ENCODE measurements at regions not wholly inside any gene's neighbourhood (a gene's known extent, or its start where the extent isn't known, plus 50 kb on each side); places are given as distances from the start of the nearest gene placed in this dataset.

- TF ChIP-seq REST (IDR thresholded peaks at IDR 0.05; ENCODE audit: borderline replicate concordance), result no peak
- TF ChIP-seq CTCF (IDR thresholded peaks at IDR 0.05; ENCODE audit: poor library complexity, severe bottlenecking), result no peak
- no peak for TF ChIP-seq EZH2 (IDR thresholded peaks at IDR 0.05; ENCODE audit: borderline replicate concordance, insufficient read depth, low read length, poor library complexity, severe bottlenecking)
- no peak for TF ChIP-seq POLR2AphosphoS5 (IDR thresholded peaks at IDR 0.05)
- TF ChIP-seq TAF1 (IDR thresholded peaks at IDR 0.05; ENCODE audit: low read depth), result no peak
- TF ChIP-seq RAD21 (conservative IDR thresholded peaks at IDR 0.05), result no peak
- no peak for TF ChIP-seq EP300 (conservative IDR thresholded peaks at IDR 0.05; ENCODE audit: poor library complexity, severe bottlenecking)
- no peak for TF ChIP-seq SMC3 (conservative IDR thresholded peaks at IDR 0.05; ENCODE audit: poor library complexity)
These were observed 671.3 kb downstream of the MRPL39 start for GRCh38 chr21:24935991-24936390.

Data from neural cell (in vitro differentiated cells).